ENCODE measurements at regions not wholly inside any gene's neighbourhood (a gene's known extent, or its start where the extent isn't known, plus 50 kb on each side); places are given as distances from the start of the nearest gene placed in this dataset.

GRCh38 chr10:61586829-61587228, 75.9 kb upstream of the CABCOCO1 start (continued):
- no peak for TF ChIP-seq SRF (IDR thresholded peaks at IDR 0.05; ENCODE audit: low read depth, low read length)

Measured in H1 (cell line).